GM11168 (cell line): ENCODE measurements at regions not wholly inside any gene's neighbourhood (a gene's known extent, or its start where the extent isn't known, plus 50 kb on each side); places are given as distances from the start of the nearest gene placed in this dataset.

Source experiments
- in situ Hi-C: fragments of 300-500 bp; cut with MboI; formaldehyde crosslinking; loops from one replicate; pipeline ENCODE4 v1.12.0; 2022; ENCODE audit warnings: low sequenced_read_pairs; ENCODE audit not compliant: unreplicated experiment

- in situ Hi-C loops = no loop called here
Observed at GRCh38 chr3:71991046-71991445, 206.1 kb upstream of the PROK2 start.

GRCh38 chr3:71990545-71990944, 205.6 kb upstream of the PROK2 start:
- in situ Hi-C loops = no loop called here

DNA sequence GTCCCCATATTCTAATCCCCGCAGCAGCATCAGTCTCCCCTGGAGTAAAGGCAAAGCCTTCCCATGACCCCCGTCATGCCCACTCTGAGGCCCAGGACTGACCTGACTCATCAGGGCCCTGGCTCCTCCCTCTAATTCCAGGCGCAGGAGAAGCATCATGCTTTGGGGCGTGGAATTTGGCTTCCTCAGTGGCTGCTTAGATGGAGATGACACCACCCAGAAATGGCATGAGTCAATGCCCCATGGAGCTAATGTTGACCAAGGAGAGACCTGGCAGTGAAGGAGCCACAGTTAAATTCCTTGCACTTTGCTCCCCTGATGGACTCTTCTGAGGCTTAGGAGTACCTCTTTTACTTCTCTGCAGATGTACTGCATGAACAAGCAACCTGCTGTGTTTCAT, 204.2 kb upstream of the PROK2 start:
- in situ Hi-C loops = no loop called here

- in situ Hi-C loops = no loop called here
Observed at GRCh38 chr3:71987828-71988227, 202.9 kb upstream of the PROK2 start.

DNA sequence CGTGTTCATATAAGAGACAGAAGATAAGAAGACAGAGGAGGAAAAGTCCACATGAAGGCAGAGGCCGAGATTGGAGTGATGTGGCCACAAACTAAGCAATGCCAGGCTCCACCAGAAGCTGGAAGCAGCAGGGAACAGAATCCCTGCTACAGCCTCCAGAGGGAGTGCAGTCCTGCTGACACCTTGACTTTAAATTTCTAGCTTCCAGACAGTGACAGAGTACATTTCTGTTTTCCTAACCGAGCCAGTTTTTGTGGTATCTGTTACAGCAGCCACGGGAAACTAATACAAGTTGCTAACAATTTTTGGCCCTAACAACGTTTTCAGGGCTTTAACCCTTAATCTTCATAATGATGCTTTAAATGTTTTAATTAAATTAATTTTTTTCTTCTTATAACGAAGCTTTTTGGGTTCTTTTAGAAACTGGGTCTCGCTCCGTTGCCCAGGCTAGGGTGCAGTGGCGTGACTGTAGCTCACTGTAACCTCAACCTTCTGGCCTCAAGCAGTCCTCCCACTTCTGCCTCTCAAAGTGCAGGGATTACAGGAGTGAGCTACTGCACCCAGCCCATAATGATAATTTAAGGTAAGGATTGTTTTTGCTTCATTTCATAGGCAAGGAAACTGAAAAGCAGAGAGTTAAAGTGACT, 202.3 kb upstream of the PROK2 start:
- in situ Hi-C loops = no loop called here

DNA sequence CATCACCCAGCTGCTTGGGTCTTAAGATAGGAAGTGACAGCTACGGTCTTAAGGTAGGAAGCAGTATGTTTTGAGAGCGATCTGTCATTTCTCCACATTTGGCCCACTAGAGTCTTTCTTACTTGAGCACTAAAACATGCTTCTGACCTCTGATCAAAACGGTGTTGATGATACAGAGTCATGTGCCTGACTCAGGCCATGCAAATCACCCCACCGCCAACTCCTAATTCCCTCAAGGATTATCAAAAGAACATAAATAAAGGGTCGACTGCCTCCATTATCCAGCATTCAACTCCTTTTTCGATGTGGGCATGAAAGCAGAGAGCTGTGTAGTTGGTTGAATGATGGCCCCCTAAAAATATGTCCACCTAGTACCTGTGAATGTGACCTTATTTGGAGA, 201.7 kb upstream of the PROK2 start:
- in situ Hi-C loops = no loop called here

DNA sequence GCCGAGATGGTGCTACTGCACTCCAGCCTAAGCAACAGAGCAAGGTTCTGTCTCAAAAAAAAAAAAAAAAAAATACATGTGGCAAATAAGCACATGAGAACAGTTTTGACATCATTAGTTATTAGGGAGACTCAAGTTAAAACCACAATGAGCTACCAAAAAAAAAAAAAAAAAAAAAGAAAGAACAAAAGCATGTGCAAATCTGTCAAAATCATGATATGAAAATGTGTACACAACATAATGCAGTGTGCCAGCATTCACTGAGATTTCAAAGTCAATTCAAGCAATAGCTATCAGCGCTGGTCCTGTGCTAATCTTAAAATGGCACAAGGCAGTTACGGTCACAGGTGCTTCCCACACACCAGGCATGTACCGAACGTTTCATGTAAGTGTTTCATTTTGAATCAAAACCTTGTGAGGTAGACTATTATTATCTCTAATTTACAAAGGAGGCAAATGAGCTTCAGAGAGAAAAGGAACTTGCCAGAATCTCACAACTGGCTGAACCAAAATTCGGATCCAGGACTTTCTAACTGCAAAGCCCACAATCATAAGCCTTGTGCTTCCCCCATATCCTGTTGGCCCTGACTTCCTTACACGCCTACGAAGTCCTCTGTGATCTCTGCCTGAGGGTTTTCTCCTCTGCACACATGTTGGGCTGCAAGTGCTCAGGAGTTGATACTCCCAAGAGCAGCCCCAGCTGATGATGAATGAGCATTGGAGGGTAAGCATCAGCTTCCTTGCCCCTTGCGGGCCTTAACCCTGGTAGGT, 200.1 kb upstream of the PROK2 start:
- in situ Hi-C loops = loop anchor here (5.0 kb wide), 1 partner anchor 102 kb away; no protein-coding TSS in a partner anchor

DNA sequence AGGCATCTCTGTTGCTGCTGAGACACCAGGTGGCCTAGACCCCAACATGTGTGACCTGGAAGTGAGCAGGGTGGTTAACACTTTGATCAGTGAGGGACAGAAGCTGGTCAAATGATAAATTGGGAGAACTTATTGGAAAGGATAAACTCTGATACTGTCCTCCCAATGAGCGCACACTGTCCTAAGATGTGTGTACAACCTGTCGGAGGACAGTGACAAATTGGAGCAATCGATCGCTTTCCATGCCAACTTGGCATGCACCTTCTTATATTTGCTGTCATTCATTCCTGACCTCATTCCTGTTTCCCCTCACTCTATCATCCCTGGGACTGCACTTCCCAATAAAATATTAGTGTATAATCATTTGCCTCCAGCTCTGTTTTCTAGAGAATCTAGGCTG, 198.7 kb upstream of the PROK2 start:
- in situ Hi-C loops = loop anchor here (5.0 kb wide), 1 partner anchor 104 kb away; no protein-coding TSS in a partner anchor

GRCh38 chr3:71982506-71983258, 197.7 kb upstream of the PROK2 start:
- in situ Hi-C loops = loop anchor here (5.0 kb wide), 1 partner anchor 105 kb away; no protein-coding TSS in a partner anchor

DNA sequence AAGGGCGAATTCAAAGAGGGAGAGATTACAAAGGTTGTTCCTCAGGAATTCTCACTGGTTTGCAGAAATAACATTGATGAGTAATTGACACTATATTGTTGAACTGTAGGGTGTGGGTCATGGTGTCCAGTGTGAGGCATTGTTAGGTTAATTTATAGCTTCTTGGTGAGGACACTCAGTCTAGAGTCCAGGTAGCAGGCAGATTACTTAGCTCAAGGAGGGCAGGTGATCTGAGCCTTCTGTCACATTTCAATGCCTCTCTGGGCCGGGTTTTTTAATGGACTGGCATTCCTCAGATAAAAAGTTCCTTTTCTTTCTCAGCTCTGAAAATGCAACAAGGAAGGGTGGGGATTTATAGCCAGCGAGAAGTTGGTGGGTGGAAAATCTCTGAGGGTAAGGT, 194.2 kb upstream of the PROK2 start:
- in situ Hi-C loops = no loop called here

DNA sequence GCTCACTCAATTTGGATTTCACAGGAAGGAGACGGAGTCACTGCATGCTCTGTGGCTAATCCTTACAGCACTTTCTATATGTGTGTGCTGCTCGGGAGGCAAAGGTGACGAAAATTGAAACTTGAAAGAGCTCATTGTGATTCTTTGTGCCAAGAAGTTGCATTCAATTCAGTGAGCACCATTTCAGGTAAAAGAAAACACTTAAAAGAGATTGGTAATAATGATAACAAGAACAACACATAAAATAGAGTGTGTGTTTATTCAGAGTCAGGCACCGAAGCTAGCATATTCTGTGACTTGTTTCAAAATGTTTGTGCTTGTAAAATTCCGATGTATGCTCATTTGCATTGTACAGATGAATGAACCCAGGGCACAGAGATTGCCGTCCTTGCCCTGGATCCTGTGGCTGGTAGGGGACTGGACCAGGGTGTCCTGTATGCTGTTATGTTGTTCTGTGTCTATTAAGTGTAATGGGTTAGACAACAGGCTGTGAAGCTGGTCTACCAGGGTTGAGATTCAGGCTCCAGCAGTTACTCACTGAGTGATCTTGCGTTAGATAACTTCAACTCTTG, 193.3 kb upstream of the PROK2 start:
- in situ Hi-C loops = no loop called here

DNA sequence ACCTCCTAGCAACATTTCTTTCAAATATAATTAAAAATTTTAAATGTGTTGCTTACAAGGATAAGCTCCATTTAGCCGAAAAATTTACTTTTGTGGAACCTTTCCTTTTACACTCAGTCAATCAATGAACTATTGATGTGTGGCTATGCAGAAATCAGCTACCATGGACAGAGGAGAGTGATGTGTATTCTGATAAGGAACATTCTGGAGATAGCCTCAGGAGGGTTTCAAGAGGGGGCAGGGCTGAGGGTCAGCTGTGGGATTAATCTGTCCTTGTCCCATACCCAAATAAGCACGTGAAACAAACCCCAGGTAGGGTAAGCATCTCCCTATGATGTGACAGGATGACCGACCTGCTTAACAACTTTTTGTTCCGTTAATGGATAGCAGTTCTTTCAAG, 192.6 kb upstream of the PROK2 start:
- in situ Hi-C loops = no loop called here

GRCh38 chr3:71975573-71975972, 190.6 kb upstream of the PROK2 start:
- in situ Hi-C loops = no loop called here

- in situ Hi-C loops = no loop called here
Observed at GRCh38 chr3:71974786-71975185, 189.8 kb upstream of the PROK2 start.

DNA sequence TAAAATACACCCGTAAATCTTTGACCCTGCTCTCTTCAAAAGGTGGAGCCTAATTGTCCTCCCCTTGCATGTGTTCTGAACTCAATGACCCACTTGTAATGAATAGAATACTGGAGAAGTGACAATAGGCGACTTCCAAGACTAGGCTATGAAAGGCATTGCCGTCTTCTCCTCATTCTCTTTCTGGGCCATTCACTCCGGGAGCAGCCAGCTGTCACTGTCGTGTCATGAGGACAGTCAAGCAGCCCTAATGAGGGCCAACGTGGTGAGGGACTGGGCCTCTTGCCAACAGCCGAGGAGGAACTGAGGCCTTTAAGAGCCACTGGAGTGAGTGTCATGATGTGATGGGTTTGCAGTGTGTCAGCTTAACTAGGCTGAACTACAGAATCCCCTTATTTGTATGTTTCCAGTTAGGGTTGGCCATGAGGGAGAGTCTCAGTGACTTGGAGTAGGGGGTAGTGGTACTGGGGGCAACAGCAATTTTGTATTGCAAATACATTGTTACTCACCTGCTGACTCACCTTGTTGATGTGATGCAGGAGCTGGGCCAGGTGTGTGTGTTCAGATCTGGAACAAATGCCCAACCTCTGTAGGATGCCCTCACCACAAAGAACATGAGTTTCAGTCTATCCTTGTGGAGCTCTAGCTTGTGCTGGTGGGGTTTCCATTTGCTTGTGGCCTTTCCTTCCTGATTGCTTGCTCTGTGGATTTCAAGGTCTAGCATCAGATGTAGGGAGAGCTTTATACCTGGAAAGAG, 188.5 kb upstream of the PROK2 start:
- in situ Hi-C loops = no loop called here

- in situ Hi-C loops = no loop called here
Observed at GRCh38 chr3:71972031-71972430, 187.1 kb upstream of the PROK2 start.

DNA sequence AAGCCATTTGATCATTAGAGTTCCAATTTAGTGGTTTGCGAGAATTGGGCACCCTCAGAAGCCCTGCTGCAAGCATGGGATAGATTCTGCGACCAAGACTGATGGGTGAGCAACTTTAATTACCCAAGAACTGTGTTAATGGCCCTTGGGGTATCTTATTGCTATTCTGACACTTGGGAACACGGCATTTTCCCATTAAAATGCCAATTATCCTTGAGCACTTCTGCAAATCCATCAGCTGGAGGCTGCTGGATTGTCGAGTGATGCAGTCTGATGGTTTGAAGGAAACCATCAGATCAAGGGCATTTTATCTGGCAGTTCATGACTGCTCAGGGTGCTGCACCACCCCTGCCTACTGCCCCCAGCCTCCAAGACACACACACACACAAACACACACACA, 183.6 kb upstream of the PROK2 start:
- in situ Hi-C loops = no loop called here

DNA sequence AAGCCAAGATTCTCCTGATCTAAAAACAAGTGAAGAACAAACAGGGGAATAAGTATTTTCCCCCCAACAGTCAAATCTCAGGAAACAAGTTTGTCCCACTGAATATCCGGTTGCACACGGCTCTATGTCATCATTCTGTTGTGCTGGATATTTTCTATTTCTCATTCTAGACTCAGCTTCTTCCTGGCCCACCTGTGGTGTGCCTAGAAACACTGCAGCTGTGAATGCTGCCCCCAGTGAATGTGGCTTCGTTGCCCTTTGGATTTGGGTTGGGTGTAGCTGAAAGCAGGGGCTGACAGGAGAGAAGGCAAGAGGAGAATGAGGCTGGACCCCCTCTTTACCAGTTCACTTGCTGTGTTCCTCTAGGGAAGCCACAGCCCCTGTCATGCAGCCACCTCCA, 181.2 kb upstream of the PROK2 start:
- in situ Hi-C loops = no loop called here

GRCh38 chr3:71964170-71964569, 179.2 kb upstream of the PROK2 start:
- in situ Hi-C loops = no loop called here
